ENCODE measurements at regions not wholly inside any gene's neighbourhood (a gene's known extent, or its start where the extent isn't known, plus 50 kb on each side); places are given as distances from the start of the nearest gene placed in this dataset.

- DNase-seq (ENCODE audit: low read depth): no peak
Observed at GRCh38 chr4:56206258-56206657, 181.0 kb downstream of the AASDH start.

GRCh38 chr4:56200275-56200674 lies 187.0 kb downstream of the AASDH start:
- DNase-seq (ENCODE audit: low read depth): no peak

DNA sequence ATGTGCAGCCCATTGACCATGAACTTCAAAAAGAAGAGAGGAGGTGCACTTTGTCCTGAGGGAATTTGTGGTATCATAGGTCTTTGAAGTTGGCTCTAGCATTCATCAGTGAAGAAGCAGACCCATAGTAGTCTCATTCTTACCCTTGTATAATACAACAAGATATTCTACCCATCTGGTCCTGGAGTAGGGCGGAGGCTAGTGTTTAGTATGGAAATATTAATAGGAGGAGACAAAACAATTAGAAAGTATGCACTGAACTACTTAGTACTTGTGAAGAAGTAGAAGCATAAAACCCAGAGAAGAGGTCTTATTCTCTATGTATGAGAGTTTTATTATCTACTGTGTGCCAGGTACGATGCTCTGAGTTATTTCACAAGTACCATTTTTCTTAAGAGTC lies 189.0 kb downstream of the AASDH start:
- DNase-seq (ENCODE audit: low read depth): no peak

DNA sequence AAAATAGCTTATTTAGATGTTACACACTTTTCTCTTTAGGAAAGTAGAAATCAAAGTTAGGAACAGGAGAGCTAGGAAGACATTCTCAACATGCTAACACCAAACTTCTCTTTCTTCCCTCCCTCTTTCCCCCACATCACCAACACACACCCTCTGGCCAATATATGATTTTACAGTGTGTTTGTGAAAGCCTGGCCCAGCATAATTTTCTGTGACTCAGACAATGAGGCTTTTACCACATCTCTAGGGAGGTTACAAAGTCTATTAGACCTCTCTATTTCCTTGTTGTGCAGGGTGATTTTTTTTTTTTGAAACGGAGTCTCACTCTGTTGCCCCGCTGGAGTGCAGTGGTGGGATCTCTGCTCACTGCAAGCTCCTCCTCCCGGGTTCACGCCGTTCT lies 189.9 kb downstream of the AASDH start:
- DNase-seq (ENCODE audit: low read depth): peak; percentile 11

GRCh38 chr4:56195025-56195424 lies 192.3 kb downstream of the AASDH start:
- DNase-seq (ENCODE audit: low read depth): no peak

GRCh38 chr4:56191534-56191933 lies 195.8 kb downstream of the AASDH start:
- DNase-seq (ENCODE audit: low read depth): no peak

DNA sequence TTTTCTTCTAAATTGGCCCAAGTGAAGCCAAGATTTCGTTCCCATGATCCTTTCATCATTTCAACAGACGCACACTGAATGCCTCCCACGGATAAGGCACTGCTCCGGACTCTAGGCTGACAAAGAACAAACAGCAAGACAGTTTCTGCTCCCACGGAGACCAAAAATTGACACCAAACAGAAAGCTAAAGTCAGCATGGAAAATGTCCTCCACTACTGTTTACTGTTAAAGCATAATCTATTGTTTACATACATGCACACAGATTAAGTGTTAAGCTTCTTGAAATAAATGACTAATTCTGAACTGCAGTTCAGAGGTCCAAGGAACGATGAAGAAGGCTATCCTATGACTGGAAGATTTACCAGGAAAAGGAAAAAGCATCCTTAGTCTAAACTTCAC lies 199.6 kb downstream of the AASDH start:
- DNase-seq (ENCODE audit: low read depth): no peak

- no peak for DNase-seq (ENCODE audit: low read depth)
Observed at GRCh38 chr4:56186808-56187523, 200.3 kb downstream of the AASDH start.

DNA sequence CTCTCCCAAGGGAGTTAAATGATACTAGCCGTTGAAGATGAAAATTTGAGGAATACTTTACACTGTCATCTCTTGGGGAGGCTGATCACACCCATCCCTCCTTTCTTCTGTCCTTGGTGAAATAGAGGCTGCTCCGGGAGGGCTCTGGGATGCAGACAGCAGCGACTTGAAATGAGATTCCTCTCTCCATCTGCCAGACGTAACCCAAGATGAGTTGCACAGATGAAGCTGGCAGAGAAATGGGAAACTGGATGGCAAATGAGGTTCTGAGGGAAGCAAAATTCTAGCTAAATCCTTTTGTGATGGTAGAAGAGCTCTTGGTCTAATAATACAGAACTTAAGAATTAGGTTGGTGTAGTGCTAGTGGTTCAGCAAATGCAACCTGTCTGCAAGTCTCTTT lies 201.4 kb downstream of the AASDH start:
- no peak for DNase-seq (ENCODE audit: low read depth)

DNA sequence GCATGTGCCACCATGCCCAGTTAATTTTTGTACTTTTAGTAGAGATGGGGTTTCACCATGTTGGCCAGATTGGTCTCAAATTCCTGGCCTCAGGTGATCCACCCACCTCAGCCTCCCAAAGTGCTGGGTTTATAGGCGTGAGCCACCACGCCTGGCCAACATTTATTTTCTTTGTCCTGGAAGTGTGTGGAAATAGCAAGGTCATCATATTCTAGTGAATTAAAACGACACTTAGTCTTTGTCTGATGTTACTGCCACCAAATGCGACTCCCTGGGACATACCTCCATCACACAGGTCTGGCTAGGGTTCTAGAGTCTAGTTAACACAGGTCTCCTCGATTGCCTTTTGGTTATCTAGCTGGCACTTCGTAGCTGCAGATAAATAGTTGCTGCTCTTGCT lies 203.1 kb downstream of the AASDH start:
- DNase-seq (ENCODE audit: low read depth): no peak

DNA sequence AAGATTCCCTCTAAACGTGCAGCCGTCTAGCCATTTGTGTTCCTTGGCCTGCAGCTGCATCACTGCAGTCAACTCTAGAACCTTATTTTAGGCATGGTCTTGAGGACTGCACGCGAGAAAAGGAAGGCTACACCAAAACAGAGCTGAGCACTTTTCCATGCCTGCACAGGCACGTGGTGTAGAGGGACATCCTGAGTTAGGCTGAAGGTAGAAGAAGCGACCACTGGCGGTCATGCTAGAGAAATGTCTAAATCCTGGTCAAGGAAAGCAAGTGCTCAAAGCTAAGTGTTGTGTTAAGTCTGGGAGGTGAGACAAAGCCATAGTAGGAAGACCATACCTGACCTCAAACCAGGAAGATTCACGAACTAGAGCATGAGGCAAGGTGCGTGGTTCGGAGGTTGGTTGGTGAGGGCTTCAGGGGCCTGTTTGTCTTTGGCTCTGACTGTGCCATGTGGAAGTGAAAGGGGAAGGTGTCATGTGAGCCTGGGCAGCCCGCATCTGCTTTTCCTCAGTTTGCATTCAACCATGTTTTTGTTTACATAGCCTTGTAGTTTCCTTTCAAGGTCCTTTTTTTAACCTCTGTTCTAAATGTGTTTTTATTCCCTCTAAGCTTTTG lies 203.8 kb downstream of the AASDH start:
- DNase-seq (ENCODE audit: low read depth): no peak

GRCh38 chr4:56182356-56182755 lies 204.9 kb downstream of the AASDH start:
- no peak for DNase-seq (ENCODE audit: low read depth)

DNA sequence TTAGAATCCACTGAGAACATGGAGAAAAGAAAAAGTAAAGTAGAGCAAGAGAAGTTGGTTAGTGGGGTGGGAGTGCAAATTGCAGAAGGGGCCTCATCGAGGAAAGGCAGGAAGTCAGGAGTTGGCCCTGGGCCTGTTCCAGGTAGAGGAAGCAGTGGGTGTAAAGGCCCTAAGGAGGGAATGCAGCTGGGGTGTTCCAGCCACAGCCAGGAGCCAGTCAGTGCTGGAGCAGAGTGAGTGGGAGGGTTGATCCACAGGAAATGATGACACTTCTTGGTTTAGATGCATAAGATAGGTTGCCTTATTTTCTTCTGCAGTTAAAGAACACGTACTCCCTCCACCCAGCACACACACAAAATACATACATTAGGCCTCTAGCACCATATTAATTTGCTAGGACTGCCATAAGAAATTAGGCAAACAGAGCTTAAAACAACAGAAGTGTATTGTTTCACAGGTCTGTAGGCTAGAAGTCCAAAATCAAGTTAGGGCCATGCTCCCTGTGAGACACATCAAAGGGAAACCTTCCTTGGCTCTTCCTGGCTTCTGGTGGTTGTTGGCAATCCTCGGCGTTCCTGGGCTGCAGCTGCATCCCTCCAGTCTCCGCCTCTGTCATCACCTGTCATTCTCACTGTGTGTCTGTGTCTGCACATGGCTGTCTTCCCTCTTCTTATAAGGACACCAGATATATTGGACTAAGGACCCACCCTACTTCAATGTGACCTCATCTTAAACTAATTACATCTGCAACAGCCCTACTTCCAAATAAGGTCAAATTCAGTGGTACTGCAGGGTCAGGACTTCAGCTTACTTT lies 205.9 kb downstream of the AASDH start:
- peak; percentile 41 for DNase-seq (ENCODE audit: low read depth)

DNA sequence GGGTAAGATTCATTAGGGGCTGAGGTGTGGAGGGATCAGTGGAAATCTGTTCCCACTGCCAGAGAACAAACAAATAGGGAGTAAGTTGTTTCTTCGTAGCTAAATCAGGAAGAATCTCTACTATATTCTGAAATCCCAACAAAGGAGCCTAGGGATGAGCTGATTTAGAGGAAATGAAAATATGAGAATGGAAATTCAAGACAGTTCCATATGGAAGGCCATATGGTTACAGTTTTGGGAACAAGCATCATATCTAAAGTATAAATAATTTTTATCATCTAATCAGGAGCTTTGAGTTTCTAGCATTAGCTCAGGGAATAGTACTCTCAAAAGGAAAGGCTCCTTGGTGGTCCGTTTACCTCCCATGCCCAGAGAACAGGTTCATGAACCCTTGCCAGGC lies 218.2 kb downstream of the AASDH start:
- no peak for DNase-seq (ENCODE audit: low read depth)

- no peak for DNase-seq (ENCODE audit: low read depth)
Observed at GRCh38 chr4:56164907-56165306, 216.2 kb downstream of the CEP135 start.

GRCh38 chr4:56160636-56161035 lies 211.9 kb downstream of the CEP135 start:
- DNase-seq (ENCODE audit: low read depth): no peak

DNA sequence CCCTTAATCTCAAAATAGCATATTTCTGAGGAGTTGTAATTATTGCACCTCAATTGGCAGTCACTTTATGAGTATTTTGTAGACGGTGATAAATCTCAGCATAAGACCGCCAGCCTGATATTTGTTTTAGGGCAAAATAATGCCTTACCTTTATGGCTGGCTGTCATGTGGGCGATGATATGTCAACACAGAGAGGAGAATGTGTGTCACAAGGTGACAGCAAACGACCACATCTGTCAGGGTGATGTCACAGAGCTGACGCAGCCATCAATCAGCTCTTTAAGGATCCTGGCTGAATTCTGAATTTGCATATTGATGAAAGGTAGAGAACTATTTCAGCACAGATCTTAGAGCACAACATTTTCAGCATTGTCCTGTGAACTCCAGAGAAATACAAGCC lies 209.7 kb downstream of the CEP135 start:
- DNase-seq (ENCODE audit: low read depth): no peak

DNA sequence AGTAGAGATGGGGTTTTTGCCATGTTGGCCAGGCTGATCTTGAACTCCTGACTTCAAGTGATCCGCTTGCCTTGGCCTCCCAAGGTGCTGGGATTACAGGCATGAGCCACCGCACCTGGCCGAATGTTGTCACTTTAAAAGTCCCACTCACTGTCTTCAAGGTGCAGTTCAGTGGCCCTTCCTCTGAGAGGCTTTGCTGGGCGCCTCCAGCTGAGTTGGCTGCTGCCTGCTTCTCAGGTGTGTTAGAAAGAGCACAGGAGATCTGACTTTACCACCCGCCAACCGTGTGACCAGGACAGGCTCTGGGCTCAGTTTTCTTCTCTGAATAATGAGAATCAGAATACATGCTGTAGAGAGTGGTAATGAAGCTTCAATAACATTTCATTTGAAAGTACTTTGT lies 207.4 kb downstream of the CEP135 start:
- DNase-seq (ENCODE audit: low read depth): no peak

- DNase-seq (ENCODE audit: low read depth): no peak
Observed at GRCh38 chr4:56155432-56155831, 206.7 kb downstream of the CEP135 start.

- DNase-seq (ENCODE audit: low read depth): no peak
Observed at GRCh38 chr4:56149591-56149990, 200.8 kb downstream of the CEP135 start.

- DNase-seq (ENCODE audit: low read depth): no peak
Observed at GRCh38 chr4:56148428-56148827, 199.7 kb downstream of the CEP135 start.

DNA sequence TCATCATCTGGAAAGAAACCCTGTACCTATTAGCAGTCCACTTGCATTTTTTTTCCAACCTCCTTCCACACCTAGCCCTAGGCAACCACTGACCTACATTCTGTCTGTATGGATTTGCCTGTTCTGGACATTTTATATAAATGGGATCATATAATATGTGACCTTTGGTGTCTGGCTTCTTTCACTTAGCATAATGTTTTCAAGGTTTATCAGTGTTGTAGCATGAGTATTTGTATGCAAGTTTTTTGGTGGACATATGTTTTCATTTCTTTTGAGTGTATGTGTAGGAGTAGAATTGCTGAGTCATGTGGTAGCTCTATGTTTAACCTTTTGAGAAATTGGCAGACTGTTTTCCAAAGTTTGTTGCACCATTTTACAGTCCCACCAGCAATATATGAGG lies 198.6 kb downstream of the CEP135 start:
- no peak for DNase-seq (ENCODE audit: low read depth)

GRCh38 chr4:56146956-56147355 lies 198.2 kb downstream of the CEP135 start:
- DNase-seq (ENCODE audit: low read depth): no peak
